ENCODE measurements at regions not wholly inside any gene's neighbourhood (a gene's known extent, or its start where the extent isn't known, plus 50 kb on each side); places are given as distances from the start of the nearest gene placed in this dataset.

DNA sequence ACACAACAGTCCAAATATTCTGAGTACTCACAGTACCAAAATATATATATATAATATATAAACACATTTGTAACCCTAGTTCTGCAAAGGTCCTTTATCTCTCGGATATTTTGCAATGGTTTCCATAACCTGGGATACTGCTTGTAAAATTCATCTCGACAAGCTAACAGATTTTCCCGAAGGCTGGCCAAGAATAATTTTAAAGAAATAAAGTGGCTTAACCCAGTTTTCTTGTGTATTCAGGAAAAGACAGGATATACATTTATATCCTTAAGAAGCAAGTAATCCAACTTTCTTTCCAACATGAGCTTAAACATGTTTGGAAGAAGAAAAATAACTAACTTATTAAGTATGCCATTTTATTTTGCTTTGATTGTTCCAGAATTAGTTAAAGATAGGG lies 348.7 kb upstream of the RUNX1 start:
- TF ChIP-seq, protein P1, sequence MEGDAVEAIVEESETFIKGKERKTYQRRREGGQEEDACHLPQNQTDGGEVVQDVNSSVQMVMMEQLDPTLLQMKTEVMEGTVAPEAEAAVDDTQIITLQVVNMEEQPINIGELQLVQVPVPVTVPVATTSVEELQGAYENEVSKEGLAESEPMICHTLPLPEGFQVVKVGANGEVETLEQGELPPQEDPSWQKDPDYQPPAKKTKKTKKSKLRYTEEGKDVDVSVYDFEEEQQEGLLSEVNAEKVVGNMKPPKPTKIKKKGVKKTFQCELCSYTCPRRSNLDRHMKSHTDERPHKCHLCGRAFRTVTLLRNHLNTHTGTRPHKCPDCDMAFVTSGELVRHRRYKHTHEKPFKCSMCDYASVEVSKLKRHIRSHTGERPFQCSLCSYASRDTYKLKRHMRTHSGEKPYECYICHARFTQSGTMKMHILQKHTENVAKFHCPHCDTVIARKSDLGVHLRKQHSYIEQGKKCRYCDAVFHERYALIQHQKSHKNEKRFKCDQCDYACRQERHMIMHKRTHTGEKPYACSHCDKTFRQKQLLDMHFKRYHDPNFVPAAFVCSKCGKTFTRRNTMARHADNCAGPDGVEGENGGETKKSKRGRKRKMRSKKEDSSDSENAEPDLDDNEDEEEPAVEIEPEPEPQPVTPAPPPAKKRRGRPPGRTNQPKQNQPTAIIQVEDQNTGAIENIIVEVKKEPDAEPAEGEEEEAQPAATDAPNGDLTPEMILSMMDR (conservative IDR thresholded peaks at IDR 0.05; ENCODE audit: low read length) = no peak
- no peak for TF ChIP-seq EZH2phosphoT487 (IDR thresholded peaks at IDR 0.05; ENCODE audit: borderline replicate concordance)
